CD4-positive, alpha-beta T cell treated with Interleukin-2 at 100 ng/mL for 4 hours (primary cell): ENCODE measurements at regions not wholly inside any gene's neighbourhood (a gene's known extent, or its start where the extent isn't known, plus 50 kb on each side); places are given as distances from the start of the nearest gene placed in this dataset.
"Not testable (repeated sequence)": the region's sequence is repeated elsewhere in the genome, so short reads cannot be mapped to it uniquely, and the experiment has no call there.

Experiments
- DNase-seq: peaks from one replicate; pipeline ENCODE4 v3.0.0-alpha.2; 2020; ENCODE audit warnings: low spot score

DNA sequence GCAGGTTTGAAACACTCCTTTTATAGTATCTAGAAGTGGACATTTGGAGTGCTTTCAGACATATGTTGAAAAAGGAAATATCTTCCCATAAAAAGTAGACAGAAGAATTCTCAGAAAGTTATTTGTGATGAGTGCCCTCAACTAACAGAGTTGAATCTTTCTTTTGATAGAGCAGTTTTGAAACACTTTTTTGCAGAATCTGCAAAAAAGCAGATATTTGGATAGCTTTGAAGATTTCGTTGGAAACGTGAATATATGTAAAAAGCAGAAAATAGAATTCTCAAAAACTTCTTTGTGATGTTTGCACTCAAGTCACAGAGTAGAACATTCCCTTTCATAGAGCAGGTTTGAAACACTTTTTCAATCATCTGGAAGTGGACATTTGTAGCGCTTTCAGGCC, 676.4 kb upstream of the ZNF337 start:
- DNase-seq, result not testable (repeated sequence)

DNA sequence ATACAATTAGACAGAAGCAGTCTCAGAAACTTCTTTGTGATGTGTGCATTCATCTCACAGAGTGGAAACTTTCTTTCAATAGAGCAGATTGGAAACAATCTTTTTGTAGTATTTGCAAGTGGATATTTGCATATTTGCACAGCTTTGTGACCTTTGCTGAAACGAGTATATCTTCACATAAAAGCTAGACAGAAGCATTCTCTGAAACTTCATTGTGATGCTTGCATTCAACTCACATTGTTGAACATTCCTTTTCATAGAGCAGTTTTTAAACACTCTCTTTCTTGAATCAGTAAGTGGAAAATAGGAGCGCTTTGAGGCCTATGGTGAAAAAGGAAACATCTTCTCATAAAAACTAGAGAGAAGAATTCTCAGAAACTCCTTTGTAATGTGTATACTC, 657.9 kb upstream of the ZNF337 start:
- no peak for DNase-seq

DNA sequence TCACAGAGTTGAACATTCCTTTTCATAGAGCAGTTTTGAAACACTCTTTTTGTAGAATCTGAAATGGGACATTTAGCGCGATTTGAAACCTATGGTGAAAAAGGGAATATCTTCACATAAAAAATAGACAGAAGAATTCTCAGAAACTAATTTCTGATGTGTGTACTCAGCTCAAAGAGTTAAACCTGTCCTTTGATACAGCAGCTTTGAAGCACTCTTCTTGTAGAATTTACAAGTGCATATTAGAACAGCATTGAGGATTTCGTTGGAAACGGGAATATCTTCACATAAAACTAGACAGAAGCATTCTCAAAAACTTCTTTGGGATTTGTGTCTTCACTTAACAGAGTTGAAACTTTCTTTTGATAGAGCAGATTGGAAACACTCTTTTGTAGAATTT, 650.7 kb upstream of the ZNF337 start:
- DNase-seq, result no peak

DNA sequence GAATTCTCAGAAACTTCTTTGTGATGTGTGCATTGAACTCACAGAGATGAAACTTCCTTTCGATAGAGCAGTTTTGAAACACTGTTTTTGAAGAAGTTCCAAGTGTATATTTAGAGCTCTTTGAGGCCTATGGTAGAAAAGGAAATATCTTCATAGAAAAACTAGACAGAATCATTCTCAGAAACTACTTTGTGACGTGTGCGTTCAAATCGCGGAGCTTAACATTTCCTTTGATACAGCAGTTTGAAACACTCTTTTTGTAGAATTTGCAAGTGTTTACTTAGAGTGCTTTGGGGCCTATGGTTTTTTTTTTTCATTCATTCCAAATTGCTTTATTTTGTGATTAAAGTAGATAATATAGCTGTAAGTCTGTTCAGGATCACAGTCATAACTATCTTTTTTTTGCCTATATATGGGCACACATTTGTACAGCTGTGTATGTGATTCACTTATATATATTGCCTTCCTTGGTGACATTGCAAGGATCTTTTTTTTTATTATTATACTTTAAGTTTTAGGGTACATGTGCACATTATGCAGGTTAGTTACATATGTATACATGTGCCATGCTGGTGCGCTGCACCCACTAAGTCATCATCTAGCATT, 643.9 kb upstream of the ZNF337 start:
- peak; percentile 33 for DNase-seq

DNA sequence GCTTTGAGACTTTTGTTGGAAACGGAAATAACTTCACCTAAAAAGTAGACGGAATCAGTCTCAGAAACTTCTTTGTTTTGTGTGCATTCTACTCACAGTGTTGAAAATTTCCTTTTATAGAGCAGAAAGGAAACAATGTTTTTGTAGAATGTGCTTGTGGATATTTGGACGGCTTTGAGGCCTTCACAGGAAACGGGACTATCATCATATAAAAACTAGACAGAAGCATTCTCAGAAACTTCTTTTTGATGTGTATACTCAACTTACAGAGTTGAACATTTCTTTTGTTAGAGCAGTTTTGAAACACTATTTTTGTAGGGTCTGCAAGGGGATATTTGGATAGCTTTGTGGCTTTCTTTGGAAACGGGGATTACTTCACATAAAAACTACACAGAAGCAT, 627.5 kb upstream of the ZNF337 start:
- DNase-seq, result peak; percentile 5

DNA sequence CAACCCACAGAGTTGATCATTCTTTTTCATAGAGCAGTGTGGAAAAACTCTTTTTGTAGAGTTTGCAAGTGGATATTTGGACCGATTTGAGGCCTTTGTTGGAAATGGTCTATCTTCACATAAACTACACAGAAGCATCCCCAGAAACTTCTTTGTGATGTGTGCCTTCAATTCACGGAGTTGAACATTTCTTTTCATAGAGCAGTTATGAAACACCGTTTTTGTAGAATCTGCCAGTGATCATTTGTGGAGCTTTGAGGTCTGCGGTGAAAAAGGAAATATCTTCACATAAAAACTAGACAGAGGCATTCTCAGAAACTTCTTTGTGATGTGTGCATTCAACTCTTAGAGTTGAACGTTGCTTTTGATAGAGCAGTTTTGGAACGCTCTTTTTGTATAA, 618.4 kb upstream of the ZNF337 start:
- no peak for DNase-seq

DNA sequence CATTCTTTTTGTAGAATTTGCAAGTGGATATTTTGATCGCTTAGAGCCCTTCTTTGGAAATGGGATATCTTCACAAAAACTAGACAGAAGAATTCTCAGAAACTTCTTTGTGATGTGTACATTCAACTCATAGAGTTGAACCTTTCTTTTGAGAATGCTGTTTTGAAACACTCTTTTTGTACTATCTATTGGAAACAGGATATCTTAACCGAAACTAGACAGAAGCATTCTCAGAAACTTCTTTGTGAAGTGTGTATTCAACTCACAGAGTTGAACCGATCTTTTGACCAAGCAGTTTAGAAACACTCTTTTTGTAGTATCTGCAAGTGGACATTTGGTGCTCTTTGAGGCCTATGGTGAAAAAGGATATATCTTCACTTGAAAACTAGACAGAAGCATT, 613.1 kb upstream of the ZNF337 start:
- not testable (repeated sequence) for DNase-seq

DNA sequence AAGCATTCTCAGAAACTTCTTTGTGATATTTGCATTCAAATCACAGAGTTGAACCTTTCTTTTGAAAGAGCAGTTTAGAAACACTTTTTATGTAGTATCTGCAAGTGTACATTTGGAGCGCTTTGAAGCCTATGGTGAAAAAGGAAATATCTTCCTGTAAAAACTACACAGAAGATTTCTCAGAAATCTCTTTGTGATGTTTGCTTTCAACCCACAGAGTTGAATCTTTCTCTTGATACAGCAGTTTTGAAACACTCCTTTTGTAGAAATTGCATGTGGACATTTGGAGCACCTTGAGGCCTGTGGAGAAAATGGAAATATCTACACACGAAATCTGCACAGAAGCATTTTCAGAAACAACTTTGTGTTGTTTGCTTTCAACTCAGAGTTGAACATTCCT, 612.3 kb upstream of the ZNF337 start:
- DNase-seq, result no peak

DNA sequence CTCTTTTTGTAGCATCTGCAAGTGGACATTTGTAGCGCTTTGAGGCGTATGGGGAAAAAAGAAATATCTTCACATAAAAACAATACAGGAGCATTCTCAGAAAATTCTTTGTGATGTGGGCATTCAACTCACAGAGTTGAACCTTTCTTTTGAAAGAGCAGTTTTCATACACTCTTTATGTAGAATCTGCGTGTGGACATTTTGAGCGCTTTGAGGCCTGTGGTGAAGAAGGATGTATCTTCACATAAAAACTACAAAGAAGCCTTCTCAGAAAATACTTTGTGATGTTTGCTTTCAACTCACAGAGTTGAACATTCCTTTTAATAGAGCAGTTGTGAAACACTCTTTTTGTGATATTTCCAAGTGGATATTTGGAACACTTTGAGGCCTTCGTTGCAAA, 598.4 kb upstream of the ZNF337 start:
- no peak for DNase-seq

DNA sequence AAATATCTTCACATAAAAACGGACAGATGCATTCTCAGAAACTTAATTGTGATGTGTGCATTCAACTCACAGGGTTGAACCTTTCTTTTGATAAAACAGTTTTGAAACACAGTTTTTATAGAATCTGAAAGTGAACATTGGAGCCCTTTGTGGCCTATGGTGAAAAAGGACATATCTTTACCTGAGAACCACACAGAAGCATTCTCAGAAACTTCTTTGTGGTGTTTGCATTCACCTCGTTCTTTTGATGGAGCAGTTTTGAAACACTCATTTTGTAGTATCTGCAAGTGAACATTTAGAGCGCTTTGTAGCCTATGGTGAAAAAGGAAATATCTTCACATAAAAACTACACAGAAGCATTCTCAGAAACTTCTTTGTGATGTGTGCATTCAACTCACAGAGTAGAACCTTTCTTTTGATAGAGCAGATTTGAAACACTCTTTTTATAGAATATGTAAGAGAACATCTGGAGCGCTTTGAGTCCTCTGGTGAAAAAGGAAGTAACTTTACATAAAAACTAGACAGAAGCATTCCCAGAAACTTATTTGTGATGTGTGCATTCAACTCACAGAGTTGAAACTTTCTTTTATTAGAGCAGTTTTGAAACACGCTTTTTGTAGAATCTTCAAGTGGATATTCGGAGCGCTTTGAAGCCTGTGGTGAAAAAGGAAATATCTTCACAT, 591.9 kb upstream of the ZNF337 start:
- peak; percentile 36 for DNase-seq

DNA sequence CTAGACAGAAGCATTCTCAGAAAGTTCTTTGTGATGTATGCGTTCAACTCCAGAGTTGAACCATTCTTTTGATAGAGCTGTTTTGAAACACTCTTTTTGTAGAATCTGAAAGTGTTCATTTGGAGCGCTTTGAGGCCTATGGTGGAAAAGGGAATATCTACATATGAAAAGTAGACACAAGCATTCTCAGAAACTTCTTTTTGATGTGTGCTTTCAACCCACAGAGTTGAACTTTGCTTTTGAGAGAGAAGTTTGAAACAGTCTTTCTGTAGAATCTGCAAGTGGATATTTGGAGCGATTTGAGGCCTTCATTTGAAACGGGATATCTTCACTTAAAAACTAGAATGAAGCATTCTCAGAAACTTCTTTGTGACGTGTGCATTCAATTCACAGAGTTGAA, 582.6 kb upstream of the ZNF337 start:
- DNase-seq, result no peak

DNA sequence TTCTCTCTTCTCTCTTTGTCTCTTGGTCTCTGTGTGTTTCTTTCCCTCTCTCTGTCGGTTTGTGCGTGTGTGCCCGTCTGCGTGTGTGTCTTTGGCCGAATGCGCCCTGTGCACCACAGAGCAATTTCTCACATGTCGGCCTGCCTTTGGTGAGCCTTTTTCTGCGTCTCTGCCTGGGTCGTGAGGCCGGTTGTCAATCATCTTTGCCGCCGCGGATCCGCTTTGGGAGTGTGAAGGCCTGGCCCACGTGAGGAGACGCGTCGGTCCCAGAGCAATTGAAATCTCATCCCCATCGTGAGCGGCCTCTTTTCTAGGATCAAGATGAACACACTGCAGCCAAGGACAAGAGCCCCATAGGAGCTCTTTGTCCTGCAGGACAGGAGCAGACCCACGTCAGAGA, 580.7 kb upstream of the ZNF337 start:
- no peak for DNase-seq

DNA sequence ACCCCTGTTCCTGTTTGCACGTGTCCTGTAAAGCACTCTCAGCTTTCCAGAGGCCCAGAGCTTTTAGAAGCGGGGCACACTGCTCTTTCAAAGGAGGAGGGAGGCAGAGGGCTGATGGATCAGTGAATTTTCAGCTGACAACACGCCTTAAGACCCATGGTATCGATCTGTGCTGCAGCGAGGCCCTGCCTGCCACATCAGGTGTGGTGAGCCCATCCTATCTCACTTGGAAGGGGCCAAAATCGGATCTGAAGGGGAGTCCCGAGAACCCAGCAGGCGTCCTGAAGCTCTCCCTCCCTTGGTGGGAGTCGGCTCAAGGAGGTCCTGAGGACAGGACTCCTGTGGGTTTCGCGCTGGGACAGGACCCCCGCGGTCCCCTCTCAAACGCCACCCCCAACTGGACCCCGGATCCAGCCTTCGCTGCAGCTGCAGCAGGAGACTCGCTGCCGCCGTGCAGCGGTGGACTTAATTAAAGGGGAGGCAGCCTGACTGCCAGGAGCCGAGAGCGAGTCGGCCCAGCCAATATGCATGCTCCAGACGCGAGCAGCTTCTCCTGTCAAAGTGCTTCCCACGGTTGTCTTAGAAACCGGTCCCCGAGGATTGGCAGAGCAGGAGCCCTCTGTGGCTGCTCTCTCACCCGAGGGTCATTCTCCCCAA, 580.0 kb upstream of the ZNF337 start:
- no peak for DNase-seq

DNA sequence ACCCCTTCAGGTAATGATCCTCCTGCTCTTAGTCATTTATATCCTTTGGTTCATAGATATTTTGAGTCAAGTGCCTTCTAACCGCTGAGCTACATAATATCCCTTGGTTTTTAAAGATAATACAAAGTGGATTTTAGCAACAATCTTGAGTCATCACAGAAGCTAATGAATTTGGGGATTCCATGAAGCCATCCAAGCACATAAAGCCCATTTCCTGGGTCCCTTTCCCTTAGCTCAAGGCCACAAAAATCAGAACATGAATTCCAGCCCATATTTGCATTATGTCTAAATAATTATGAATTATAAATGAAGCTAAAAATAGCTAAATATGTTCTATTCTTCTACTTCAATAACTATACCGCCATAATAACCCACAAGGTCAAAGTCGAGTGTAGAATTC, 572.1 kb upstream of the ZNF337 start:
- not testable (repeated sequence) for DNase-seq

DNA sequence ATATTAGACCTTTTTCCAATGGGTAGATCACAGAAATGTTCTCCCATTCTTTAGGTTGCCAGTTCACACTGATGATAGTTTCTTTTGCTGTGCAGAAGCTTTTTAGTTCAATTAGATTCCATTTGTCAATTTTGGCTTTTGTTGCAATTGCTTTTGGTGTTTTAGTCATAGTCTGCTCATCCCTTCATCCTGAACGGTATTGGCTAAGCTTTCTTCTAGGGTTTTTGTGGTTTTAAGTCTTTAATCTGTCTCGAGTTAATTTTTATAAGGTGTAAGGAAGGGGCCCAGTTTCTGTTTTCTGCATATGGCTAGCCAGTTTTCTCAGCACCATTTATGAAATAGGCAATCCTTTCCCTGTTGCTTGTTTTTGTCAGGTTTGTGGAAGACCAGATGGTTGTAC, 564.3 kb upstream of the ZNF337 start:
- DNase-seq, result not testable (repeated sequence)

DNA sequence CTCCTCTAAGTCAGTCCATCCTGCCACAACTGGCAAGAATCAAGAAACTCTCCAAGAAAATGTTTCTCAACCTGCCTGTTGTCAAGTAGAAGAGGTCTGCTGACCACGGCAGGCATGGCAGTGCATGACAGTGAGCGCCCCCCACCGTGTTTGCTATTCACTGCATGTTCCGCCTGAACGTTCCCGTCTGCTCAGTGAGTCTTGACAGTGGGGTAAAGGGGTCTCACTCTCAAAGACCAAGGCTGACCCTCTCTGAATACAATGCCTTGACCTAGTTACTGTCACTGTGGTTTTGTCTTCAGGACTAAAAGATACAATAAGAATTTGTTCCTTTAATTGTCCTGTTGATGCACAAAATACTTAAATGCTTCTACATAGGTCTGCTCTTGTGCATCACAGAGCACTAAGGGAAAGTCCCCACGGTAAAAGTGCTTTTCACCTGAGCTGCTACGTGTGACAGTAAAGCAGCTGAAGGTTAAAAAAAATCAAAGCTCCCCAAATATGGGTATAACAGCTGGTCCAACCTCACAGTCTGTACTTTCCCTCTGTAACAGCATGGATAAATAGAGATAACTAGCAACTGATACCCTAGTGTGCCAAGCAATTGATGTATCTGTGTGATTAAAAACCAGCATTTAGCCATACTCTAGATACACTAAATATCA, 555.8 kb upstream of the ZNF337 start:
- peak; percentile 40 for DNase-seq

DNA sequence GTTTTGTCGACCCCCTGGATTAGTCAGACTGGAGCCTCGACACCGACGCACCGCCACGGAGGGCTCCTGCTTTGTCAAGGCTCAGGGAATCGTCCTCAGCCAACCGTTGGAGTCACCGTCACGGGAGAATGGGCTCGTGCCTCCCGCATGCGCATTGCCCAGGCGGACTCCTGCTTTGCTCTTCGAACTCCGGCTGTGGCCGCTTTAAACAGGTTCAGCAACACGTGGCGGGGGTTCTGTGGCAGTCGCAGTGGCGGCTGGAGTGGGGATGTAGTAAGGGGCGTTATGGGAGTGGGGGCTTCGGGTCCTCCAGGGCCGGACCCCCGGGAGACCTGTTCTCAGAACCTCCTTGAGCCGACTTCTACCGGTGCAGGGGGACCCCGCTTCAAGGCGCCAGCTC, 554.7 kb upstream of the ZNF337 start:
- DNase-seq, result not testable (repeated sequence)

DNA sequence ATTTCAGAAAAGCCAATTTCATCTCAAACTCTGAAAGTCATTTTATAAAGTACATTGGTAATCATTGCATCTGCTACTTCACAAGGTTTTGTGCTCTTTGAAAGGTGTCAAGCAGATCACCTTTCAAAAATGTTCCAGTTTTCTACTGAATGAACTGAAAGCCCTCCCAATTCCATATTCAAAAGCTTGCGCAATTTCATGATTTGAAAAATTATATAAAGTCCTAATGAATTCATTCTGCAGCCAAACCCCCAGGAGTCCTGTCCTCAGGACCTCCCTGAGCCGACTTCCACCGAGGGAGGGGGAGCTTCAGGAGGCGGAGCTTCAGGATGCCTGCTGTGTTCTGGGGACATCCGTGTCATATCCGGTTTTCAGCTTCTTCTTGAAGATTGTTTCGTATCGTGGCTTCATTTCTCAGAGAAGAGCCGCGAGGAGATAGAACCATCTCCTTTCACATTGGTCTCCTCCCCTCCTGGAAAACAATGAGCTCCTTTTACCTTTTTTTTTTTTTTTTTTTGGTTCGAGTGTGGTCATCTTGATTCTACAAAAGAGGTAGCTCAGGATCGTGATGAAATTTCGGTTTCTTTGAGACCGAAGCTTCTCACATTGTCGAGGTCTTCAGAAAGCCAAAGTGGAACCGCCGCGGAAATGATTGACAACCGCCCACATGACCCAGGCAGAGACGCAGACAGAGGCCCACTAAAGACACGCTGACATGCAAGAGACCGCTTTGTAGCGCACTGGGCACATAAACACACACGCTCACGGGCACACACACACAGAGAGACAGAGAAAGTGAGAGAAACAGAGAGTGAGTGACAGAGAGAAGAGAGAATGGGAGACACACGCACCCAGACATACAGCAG, 553.8 kb upstream of the ZNF337 start:
- not testable (repeated sequence) for DNase-seq

DNA sequence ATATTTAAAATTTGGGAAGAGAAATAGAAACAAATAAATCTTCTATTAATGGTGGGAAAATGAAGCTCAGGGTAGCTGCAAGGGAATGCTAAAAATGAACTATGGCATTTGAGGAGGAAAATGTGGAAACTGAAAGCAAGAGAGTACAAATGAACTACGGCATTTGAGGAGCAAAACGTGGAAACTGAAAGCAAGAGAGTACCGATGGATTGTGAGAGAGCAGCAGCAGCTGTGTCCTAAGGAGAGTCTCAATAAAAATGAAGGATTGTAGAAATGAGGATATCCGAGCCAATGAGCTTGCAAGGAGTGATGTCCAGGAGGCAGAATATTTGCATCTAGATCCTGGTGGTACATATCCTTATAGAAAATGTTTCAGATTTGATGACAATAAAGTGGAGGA, 547.1 kb upstream of the ZNF337 start:
- DNase-seq, result no peak

DNA sequence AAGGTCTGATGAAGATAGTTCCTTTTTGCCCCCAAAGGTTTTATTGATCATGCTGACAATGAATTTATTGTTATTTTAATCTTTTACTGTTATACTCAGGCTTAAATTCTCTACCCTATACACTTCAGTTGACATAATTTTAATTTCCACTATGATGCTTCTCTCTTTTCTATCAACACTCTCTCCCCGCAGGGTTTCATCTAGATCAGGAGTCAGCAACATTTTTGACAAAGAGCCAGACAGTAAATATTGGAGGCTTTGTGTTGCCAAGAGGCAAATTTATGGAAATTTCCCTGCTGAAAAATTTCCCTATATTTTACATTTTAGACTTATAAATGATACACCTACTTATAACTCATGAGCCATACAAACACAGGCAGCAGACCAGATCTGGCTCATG, 524.0 kb upstream of the ZNF337 start:
- DNase-seq, result not testable (repeated sequence)

DNA sequence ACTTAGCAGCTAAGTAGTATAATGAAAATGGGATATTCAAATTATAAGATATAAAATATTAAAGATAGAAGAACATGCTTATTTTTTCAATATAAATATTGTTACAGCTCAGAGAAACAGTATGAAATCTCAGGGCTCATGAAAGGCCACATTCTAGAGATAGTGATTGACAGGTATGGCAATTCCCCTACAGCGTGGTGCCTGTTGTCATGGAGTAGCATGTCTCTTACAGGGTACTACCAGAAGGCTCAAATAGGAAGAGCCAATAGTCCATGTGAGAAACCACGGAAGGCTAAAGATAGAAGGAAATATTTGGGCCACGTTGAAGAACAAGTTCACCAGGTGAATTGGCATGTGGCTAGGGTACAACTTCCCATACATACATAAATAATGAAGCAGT, 522.9 kb upstream of the ZNF337 start:
- not testable (repeated sequence) for DNase-seq

DNA sequence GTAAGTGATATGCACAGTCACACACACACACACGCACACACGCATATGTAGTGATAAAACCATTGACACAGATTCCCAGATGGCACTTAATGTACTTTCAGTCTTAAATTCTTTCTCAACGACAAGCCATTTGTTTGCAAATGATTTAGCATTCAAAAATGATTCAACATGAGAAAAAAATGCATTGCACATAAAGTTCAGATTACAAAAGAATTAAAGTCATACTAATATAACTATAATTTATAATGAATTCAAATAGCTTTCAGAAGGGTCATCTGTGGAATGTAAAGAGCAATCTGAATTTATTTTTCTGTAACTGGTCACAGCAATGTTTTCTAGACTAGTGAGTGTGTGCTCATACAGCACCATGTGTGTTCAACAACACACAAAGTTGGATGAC, 521.6 kb upstream of the ZNF337 start:
- no peak for DNase-seq
